SK-N-SH (cell line): ENCODE measurements at regions not wholly inside any gene's neighbourhood (a gene's known extent, or its start where the extent isn't known, plus 50 kb on each side); places are given as distances from the start of the nearest gene placed in this dataset.

Experiments
- CHD2 ChIP-seq: fragments of 150-350 bp; IDR thresholded peaks from 2 replicates; pipeline ENCODE4 v1.6.1; 2018; ENCODE audit warnings: low read length; ENCODE audit not compliant: partially characterized antibody
- CTCF ChIP-seq: fragments of 200-600 bp; sonication (generic); IDR thresholded peaks from 2 replicates; pipeline ENCODE4 v1.6.1; 2017; ENCODE audit warnings: antibody characterized with exemption, mild to moderate bottlenecking, moderate library complexity
- GATA2 ChIP-seq: sonication (generic); formaldehyde crosslinking; IDR thresholded peaks from 2 replicates; pipeline ENCODE4 v1.5.0; 2020; ENCODE audit warnings: mild to moderate bottlenecking, missing genetic modification reagents
- RAD21 ChIP-seq: IDR thresholded peaks from 2 replicates; pipeline ENCODE4 v1.6.1; 2012; ENCODE audit warnings: mild to moderate bottlenecking, low read length
- RFX5 ChIP-seq: IDR thresholded peaks from 2 replicates; pipeline ENCODE4 v1.6.1; 2012; ENCODE audit warnings: mild to moderate bottlenecking, improper control_type of control experiment, low read length
- SIN3A ChIP-seq: IDR thresholded peaks from 2 replicates; pipeline ENCODE4 v1.6.1; 2012; ENCODE audit warnings: low read depth, mild to moderate bottlenecking, low read length, moderate library complexity, borderline replicate concordance
- SMC3 ChIP-seq: IDR thresholded peaks from 2 replicates; pipeline ENCODE4 v1.6.1; 2012; ENCODE audit warnings: low read depth, low read length, improper control_type of control experiment
- TEAD4 ChIP-seq: IDR thresholded peaks from 2 replicates; pipeline ENCODE4 v1.4.0; 2012; ENCODE audit warnings: mild to moderate bottlenecking, borderline replicate concordance; ENCODE audit not compliant: insufficient read depth
- USF2 ChIP-seq: fragments of 150-350 bp; IDR thresholded peaks from 2 replicates; pipeline ENCODE4 v1.6.1; 2017; ENCODE audit warnings: antibody characterized with exemption, low read length, low read depth, borderline replicate concordance
- YY1 ChIP-seq: IDR thresholded peaks from 2 replicates; pipeline ENCODE4 v1.4.0; 2012; ENCODE audit warnings: low read depth, mild to moderate bottlenecking

GRCh38 chr9:118635416-118635815 is 733.8 kb downstream of the BRINP1 start:
- TF ChIP-seq CTCF (no peak), RAD21 (no peak), SMC3 (no peak), USF2 (no peak), CHD2 (no peak), TEAD4 (no peak), SIN3A (no peak), RFX5 (no peak), GATA2 (CRISPR knock-in tag) (no peak), YY1 (no peak)
